HG02885 (cell line): ENCODE measurements at regions not wholly inside any gene's neighbourhood (a gene's known extent, or its start where the extent isn't known, plus 50 kb on each side); places are given as distances from the start of the nearest gene placed in this dataset.
"Not testable (repeated sequence)": the region's sequence is repeated elsewhere in the genome, so short reads cannot be mapped to it uniquely, and the experiment has no call there.

Source experiments
- ATAC-seq: cut with Tn5 transposase; IDR thresholded peaks from one replicate; pipeline ENCODE4 v1.9.1; 2021; ENCODE audit warnings: mild to moderate bottlenecking; ENCODE audit not compliant: unreplicated experiment, poor library complexity

- ATAC-seq, result no peak
Measured at GRCh38 chr2:49861821-49862220, 707.5 kb upstream of the FSHR start.

GRCh38 chr2:49860834-49861233 is 706.5 kb upstream of the FSHR start:
- no peak for ATAC-seq

GRCh38 chr2:49860170-49860569 is 705.9 kb upstream of the FSHR start:
- ATAC-seq, result no peak

GRCh38 chr2:49858657-49859056 is 704.3 kb upstream of the FSHR start:
- ATAC-seq, result no peak

- no peak for ATAC-seq
Measured at GRCh38 chr2:49858113-49858490, 703.8 kb upstream of the FSHR start.

GRCh38 chr2:49857371-49858112 is 703.2 kb upstream of the FSHR start:
- no peak for ATAC-seq

- no peak for ATAC-seq
Measured at GRCh38 chr2:49845671-49846070, 691.4 kb upstream of the FSHR start.

GRCh38 chr2:49845021-49845420 is 690.7 kb upstream of the FSHR start:
- ATAC-seq, result no peak

- not testable (repeated sequence) for ATAC-seq
Measured at GRCh38 chr2:49844113-49844512, 689.8 kb upstream of the FSHR start.

GRCh38 chr2:49843314-49843713 is 689.0 kb upstream of the FSHR start:
- ATAC-seq, result no peak

- no peak for ATAC-seq
Measured at GRCh38 chr2:49840428-49840975, 686.2 kb upstream of the FSHR start.

- no peak for ATAC-seq
Measured at GRCh38 chr2:49839818-49840217, 685.5 kb upstream of the FSHR start.

GRCh38 chr2:49837561-49838293 is 683.4 kb upstream of the FSHR start:
- ATAC-seq, result no peak

GRCh38 chr2:49836017-49836416 is 681.7 kb upstream of the FSHR start:
- ATAC-seq, result no peak

GRCh38 chr2:49834433-49834832 is 680.1 kb upstream of the FSHR start:
- ATAC-seq, result no peak

- no peak for ATAC-seq
Measured at GRCh38 chr2:49832555-49832954, 678.2 kb upstream of the FSHR start.

- no peak for ATAC-seq
Measured at GRCh38 chr2:49831698-49832367, 677.5 kb upstream of the FSHR start.

- no peak for ATAC-seq
Measured at GRCh38 chr2:49830846-49831245, 676.5 kb upstream of the FSHR start.

- ATAC-seq, result no peak
Measured at GRCh38 chr2:49827366-49827765, 673.1 kb upstream of the FSHR start.

- no peak for ATAC-seq
Measured at GRCh38 chr2:49813208-49813607, 658.9 kb upstream of the FSHR start.

GRCh38 chr2:49812730-49813129 is 658.4 kb upstream of the FSHR start:
- no peak for ATAC-seq
